ENCODE measurements at regions not wholly inside any gene's neighbourhood (a gene's known extent, or its start where the extent isn't known, plus 50 kb on each side); places are given as distances from the start of the nearest gene placed in this dataset.

DNA sequence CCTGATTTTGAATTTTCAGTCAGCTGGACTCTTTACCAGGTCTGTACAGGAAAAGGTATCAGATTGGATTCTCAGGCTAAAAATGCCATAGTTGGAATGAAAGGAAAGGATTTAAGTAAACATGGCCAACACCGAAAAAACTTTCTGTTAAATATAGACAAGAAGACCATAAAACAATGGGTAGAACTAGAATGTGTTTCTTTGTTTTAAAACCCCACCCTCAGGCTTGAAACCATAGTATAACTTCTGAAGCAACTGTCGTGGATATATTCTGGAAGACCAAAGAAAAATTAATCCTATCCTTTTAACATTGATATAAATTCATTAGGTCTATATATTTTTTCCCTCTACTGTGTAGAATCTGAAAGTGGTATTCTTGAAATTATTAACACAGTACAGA is 118.6 kb upstream of the HAPLN1 start:
- DNase-seq (ENCODE audit: extremely low spot score): no peak
- ChIA-PET CTCF (interaction anchor here (3.4 kb wide), 1 partner anchor 8 kb away, joined by 14 read pairs; no protein-coding TSS in a partner anchor), POLR2A (no interaction called here)
- TF ChIP-seq, protein P1, sequence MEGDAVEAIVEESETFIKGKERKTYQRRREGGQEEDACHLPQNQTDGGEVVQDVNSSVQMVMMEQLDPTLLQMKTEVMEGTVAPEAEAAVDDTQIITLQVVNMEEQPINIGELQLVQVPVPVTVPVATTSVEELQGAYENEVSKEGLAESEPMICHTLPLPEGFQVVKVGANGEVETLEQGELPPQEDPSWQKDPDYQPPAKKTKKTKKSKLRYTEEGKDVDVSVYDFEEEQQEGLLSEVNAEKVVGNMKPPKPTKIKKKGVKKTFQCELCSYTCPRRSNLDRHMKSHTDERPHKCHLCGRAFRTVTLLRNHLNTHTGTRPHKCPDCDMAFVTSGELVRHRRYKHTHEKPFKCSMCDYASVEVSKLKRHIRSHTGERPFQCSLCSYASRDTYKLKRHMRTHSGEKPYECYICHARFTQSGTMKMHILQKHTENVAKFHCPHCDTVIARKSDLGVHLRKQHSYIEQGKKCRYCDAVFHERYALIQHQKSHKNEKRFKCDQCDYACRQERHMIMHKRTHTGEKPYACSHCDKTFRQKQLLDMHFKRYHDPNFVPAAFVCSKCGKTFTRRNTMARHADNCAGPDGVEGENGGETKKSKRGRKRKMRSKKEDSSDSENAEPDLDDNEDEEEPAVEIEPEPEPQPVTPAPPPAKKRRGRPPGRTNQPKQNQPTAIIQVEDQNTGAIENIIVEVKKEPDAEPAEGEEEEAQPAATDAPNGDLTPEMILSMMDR (IDR thresholded peaks at IDR 0.05; ENCODE audit: control extremely low read depth, extremely low read depth, low read depth, missing control alignments): no peak

DNA sequence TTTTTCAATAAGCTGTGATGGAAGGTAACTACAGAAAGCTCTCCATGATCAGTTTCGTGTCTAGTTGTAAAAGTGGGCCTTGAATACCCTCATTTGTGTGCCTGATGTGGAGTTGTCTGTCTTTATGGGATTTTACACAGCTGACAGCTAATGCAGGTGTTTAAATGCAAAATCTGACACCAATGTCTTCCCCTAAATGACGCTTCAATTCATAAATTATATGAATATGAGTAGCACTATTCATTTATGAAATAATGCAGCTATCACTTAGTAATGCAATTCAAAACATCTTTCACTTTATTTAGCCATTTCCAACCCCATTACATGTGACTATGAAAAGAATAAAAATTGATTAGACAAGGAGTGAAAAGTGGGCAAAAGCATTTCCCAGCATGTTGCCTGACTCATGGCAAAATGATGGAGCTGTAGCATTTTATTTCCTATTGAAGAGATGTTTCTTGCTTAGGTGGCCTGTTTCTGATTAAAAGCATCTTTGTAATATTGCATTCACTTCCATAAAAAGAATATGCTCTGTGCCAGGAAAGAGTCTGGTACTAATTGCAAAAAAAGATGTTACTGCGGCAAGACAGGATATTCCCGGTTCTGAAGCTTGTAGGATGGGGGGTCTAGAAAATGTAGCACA is 116.7 kb upstream of the HAPLN1 start:
- ChIA-PET CTCF (interaction anchor here (3.4 kb wide), 1 partner anchor 10 kb away, joined by 14 read pairs; no protein-coding TSS in a partner anchor), POLR2A (no interaction called here)
- TF ChIP-seq, protein P1 (IDR thresholded peaks at IDR 0.05; ENCODE audit: control extremely low read depth, extremely low read depth, low read depth, missing control alignments): no peak
- no peak for DNase-seq (ENCODE audit: extremely low spot score)

DNA sequence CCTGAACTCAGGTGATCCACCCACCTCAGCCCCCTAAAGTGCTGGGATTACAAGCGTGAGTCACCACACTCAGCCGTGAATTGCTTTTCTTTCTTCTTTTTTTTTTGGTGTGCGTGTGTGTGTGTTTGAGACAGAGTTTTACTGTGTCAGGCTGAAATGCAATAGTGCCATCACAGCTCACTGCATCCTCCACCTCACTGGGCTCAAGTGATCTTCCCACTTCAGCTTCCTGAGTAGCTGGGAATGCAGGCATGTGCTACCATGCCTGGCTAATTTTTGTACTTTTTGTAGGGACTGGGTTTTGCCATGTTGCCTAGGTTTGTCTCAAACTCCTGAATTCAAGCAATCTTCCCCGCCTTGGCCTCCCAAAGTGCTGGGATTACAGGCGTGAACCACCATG is 113.7 kb upstream of the HAPLN1 start:
- TF ChIP-seq, protein P1 (IDR thresholded peaks at IDR 0.05; ENCODE audit: control extremely low read depth, extremely low read depth, low read depth, missing control alignments): no peak
- DNase-seq (ENCODE audit: extremely low spot score): no peak
- CTCF ChIA-PET: no interaction called here
- POLR2A ChIA-PET: no interaction called here

DNA sequence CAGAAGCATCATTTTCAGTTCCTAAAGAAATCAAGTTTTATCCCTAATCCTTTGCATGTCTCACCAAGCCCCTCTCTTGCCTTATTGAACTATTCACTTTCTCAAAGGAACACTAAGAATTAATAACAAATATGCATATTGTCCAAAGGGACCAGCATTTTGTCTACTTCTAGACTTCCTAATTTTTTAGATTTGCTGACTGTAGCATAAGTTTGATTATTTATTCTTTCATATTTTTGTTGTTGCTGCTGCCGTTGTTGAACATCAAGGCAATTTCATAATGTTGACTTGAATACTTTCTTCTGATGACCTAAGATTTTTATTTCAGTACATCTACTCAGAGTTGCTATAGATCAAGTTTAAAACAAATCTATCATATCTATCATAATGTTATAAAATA is 111.2 kb upstream of the HAPLN1 start:
- POLR2A ChIA-PET: no interaction called here
- TF ChIP-seq, protein P1 (IDR thresholded peaks at IDR 0.05; ENCODE audit: control extremely low read depth, extremely low read depth, low read depth, missing control alignments): no peak
- CTCF ChIA-PET: interaction anchor here (1.1 kb wide), 1 partner anchor 10 kb away, joined by 3 read pairs; no protein-coding TSS in a partner anchor
- no peak for DNase-seq (ENCODE audit: extremely low spot score)

DNA sequence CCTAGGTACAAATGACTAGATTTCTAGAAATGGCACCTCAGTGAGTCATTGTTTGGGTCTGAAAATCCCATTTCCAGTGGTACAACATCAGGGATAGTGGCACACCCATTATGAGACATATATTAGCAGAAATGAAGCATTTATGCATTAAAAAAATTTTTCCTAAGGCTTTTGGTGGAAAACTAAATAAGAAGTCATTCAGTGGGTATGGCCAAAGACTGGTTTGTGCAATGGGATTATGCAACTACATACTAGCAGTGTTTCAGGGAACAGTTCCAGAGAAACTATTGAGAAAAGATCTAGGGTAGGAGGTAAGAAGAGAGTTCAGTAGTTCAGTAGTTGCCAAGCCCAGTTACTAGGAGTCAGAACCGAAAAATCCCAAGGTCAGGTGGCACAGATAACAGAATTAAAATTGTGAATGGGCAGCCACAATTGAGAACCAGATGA is 106.5 kb upstream of the HAPLN1 start:
- CTCF ChIA-PET: no interaction called here
- no peak for DNase-seq (ENCODE audit: extremely low spot score)
- TF ChIP-seq, protein P1 (IDR thresholded peaks at IDR 0.05; ENCODE audit: control extremely low read depth, extremely low read depth, low read depth, missing control alignments): no peak
- POLR2A ChIA-PET: no interaction called here

DNA sequence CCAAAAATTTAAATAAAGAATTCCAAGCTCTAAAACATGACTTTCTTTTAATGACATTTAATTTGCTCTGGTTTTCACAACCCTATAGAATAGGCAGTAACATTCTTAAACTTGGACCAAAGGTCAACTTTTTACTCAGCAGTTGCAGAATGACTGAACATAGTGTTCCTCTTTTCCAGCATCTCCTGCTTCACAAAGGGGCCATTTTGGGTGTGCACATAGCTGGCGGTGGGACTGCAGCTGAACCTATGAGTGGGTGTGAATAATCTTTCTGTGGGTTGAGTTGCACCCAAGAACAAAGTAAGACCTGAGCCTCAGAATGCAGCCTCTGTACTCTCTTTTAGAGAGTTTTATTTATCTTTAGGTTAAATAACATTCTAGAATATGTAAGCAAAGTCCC is 96.9 kb upstream of the HAPLN1 start:
- ChIA-PET CTCF (no interaction called here), POLR2A (no interaction called here)
- DNase-seq (ENCODE audit: extremely low spot score): no peak
- TF ChIP-seq, protein P1 (IDR thresholded peaks at IDR 0.05; ENCODE audit: control extremely low read depth, extremely low read depth, low read depth, missing control alignments): no peak
